Activated CD4-positive, alpha-beta T cell treated with anti-CD3 and anti-CD28 coated beads, Interleukin-2, amount 50 U/mL, for 24 hours (primary cell): ENCODE measurements at regions not wholly inside any gene's neighbourhood (a gene's known extent, or its start where the extent isn't known, plus 50 kb on each side); places are given as distances from the start of the nearest gene placed in this dataset.

Source experiments
- DNase-seq, 2 donors: peaks; one replicate each; pipeline ENCODE4 v3.0.0-alpha.2; 2020; ENCODE audit warnings: low read depth in 1 of 2, low spot score in 1 of 2

- no peak for DNase-seq
These were observed 846.0 kb downstream of the TBC1D22A start for GRCh38 chr22:47608421-47608820.

GRCh38 chr22:47607486-47607885 lies 845.0 kb downstream of the TBC1D22A start:
- no peak for DNase-seq

GRCh38 chr22:47606426-47606825 lies 844.0 kb downstream of the TBC1D22A start:
- no peak for DNase-seq

GRCh38 chr22:47605886-47606285 lies 843.4 kb downstream of the TBC1D22A start:
- DNase-seq, result no peak

- no peak for DNase-seq
These were observed 843.0 kb downstream of the TBC1D22A start for GRCh38 chr22:47605441-47605840.

GRCh38 chr22:47604563-47604962 lies 842.1 kb downstream of the TBC1D22A start:
- DNase-seq, result no peak

- no peak for DNase-seq
These were observed 840.3 kb downstream of the TBC1D22A start for GRCh38 chr22:47602732-47603131.

GRCh38 chr22:47601666-47602065 lies 839.2 kb downstream of the TBC1D22A start:
- DNase-seq, result no peak

- DNase-seq, result no peak
These were observed 838.6 kb downstream of the TBC1D22A start for GRCh38 chr22:47600791-47601625.

- DNase-seq, result no peak
These were observed 837.8 kb downstream of the TBC1D22A start for GRCh38 chr22:47600281-47600680.

- DNase-seq, result no peak
These were observed 837.3 kb downstream of the TBC1D22A start for GRCh38 chr22:47599753-47600152.

GRCh38 chr22:47598864-47599263 lies 836.4 kb downstream of the TBC1D22A start:
- DNase-seq, result no peak

GRCh38 chr22:47597041-47597440 lies 834.6 kb downstream of the TBC1D22A start:
- DNase-seq, result no peak

GRCh38 chr22:47596176-47596690 lies 833.8 kb downstream of the TBC1D22A start:
- DNase-seq, result no peak

- DNase-seq, result no peak
These were observed 832.5 kb downstream of the TBC1D22A start for GRCh38 chr22:47594836-47595521.

- no peak for DNase-seq
These were observed 831.5 kb downstream of the TBC1D22A start for GRCh38 chr22:47593911-47594311.

- no peak for DNase-seq
These were observed 830.8 kb downstream of the TBC1D22A start for GRCh38 chr22:47593291-47593690.

GRCh38 chr22:47592791-47593190 lies 830.3 kb downstream of the TBC1D22A start:
- no peak for DNase-seq

GRCh38 chr22:47591709-47592108 lies 829.3 kb downstream of the TBC1D22A start:
- DNase-seq, result no peak

- DNase-seq, result no peak
These were observed 828.6 kb downstream of the TBC1D22A start for GRCh38 chr22:47591016-47591415.

- DNase-seq, result no peak
These were observed 827.1 kb downstream of the TBC1D22A start for GRCh38 chr22:47589271-47590250.
